ENCODE measurements at regions not wholly inside any gene's neighbourhood (a gene's known extent, or its start where the extent isn't known, plus 50 kb on each side); places are given as distances from the start of the nearest gene placed in this dataset.

DNA sequence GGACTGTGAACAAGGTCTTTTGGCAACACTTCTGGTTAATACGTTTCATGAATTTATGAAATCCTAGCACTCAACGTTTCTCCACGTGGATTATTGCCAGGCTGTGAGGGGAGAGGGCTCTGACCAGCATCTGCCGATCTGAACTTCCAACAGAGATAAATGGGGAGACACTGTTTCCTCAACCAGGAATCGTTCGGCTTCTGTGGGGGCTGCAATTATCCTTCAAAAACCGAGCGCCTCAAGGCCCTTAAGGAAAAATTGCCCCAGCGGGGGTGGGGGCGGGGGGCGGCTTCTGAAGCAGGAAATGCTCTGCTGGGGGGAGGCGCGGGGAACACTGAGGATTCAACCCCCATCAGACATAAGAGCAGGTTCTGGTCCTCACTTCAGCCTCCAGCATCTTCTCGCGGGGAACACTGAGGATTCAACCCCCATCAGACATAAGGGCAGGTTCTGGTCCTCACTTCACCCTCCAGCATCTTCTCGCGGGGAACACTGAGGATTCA, 155.6 kb downstream of the BRD1 start:
- TF ChIP-seq GATA2 (IDR thresholded peaks at IDR 0.05; ENCODE audit: low read depth, low read length) (no peak), GATA3 (IDR thresholded peaks at IDR 0.05; ENCODE audit: low read depth, low read length) (no peak)
